ENCODE measurements at regions not wholly inside any gene's neighbourhood (a gene's known extent, or its start where the extent isn't known, plus 50 kb on each side); places are given as distances from the start of the nearest gene placed in this dataset.

DNA sequence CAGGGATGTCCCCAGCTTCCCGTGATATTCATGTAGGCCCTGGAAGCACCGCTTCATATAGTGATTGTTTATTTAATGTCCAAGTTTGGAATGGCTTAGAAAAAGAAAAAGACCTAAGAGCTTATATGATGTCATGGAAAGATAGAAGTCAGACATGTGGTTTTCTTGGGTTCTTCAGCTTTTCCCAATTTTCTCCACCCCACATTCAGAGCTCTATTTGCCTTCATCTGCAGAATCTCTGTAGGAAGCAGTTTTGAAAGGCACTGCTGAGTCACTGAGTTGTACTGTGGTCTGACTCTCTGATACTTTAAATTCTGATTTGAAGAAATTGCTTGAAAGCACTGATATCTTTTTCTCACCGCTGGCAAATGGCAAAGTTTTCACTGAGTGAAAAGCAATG lies 120.6 kb upstream of the EDNRA start:
- DNase-seq (ENCODE audit: low spot score), result no peak

- no peak for DNase-seq (ENCODE audit: low spot score)
Observed at GRCh38 chr4:147361726-147362125, 119.2 kb upstream of the EDNRA start.

- DNase-seq (ENCODE audit: low spot score), result no peak
Observed at GRCh38 chr4:147362938-147363337, 118.0 kb upstream of the EDNRA start.

GRCh38 chr4:147363514-147363913 lies 117.4 kb upstream of the EDNRA start:
- no peak for DNase-seq (ENCODE audit: low spot score)

DNA sequence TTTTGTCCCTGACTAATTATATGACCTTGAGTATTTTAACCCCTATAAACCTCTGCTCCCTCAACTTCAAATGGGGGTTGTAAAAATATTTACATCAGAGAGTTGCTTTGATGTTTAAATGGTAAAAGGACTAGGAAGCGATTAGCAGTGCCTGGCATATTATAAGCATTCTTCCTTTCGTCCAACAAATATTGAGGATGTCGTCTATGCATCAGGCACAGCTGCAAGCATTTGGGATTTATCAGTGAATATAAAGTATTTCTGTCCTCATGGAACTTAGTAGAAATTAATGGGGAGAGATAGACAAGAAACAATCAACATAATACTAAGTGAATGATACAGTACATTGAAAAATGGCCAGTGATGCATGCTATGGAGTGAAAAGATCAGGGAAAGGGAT lies 115.5 kb upstream of the EDNRA start:
- DNase-seq (ENCODE audit: low spot score), result no peak

- no peak for DNase-seq (ENCODE audit: low spot score)
Observed at GRCh38 chr4:147366164-147366563, 114.7 kb upstream of the EDNRA start.

GRCh38 chr4:147367891-147368290 lies 113.0 kb upstream of the EDNRA start:
- no peak for DNase-seq (ENCODE audit: low spot score)

DNA sequence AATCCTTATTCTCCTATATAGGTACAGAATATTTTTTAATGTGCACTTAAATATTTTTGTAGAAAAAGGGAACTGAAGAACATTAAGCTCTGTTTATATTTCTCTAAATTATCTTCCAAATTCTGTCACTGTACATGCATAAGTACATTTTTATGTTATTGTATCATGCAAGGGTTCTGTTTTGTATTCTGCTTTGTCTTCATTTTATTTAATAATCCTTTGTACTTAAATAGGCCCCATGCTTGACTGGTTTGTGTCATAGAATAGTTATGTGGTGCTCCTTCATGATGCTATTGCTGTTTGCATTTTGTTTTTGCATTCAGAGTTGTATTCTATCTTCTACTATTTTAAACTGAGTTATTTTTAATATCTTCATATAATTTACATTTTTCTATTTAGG lies 111.9 kb upstream of the EDNRA start:
- DNase-seq (ENCODE audit: low spot score), result no peak

- no peak for DNase-seq (ENCODE audit: low spot score)
Observed at GRCh38 chr4:147370473-147370872, 110.4 kb upstream of the EDNRA start.

GRCh38 chr4:147370881-147371280 lies 110.0 kb upstream of the EDNRA start:
- DNase-seq (ENCODE audit: low spot score), result no peak

- no peak for DNase-seq (ENCODE audit: low spot score)
Observed at GRCh38 chr4:147371661-147372060, 109.2 kb upstream of the EDNRA start.

GRCh38 chr4:147378780-147379179 lies 102.1 kb upstream of the EDNRA start:
- DNase-seq (ENCODE audit: low spot score), result no peak

- DNase-seq (ENCODE audit: low spot score), result no peak
Observed at GRCh38 chr4:147381749-147382148, 99.1 kb upstream of the EDNRA start.

DNA sequence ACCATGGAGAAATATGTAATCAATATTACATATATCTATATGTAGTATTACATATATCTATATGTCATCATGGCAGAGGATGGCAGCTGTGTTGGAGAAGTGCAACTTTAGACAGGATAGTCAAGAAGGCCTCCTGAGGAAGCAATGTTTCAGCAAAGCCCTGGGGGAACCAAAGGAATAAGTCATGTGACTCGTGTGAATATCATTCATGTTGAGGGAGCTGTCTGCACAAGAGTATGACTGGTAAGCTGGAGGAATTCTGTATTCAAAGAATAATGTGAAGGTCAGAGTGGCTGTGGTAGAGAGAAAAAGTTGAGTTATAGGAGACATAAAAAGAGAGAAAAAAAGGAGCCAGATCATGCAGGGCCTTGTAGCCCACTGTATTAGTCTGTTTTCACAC lies 92.9 kb upstream of the EDNRA start:
- no peak for DNase-seq (ENCODE audit: low spot score)

DNA sequence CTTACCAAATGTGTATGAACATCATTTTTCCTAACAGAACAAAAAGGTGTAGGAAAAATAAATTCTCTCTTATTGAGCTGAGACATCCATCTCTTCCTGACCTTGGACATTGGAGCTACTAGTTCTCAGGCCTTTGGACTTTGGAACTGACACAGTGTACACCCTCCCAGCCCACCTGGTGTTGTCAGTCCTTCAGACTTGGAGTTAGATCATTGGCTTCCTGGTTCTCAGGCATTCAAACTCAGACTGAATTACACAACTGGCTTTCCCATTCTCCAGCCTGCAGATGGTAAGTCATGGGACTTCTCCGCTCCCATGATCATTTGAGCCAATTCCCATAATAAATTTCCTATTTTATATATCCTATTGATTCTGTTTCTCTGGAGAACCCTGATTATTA lies 84.8 kb upstream of the EDNRA start:
- DNase-seq (ENCODE audit: low spot score), result no peak

DNA sequence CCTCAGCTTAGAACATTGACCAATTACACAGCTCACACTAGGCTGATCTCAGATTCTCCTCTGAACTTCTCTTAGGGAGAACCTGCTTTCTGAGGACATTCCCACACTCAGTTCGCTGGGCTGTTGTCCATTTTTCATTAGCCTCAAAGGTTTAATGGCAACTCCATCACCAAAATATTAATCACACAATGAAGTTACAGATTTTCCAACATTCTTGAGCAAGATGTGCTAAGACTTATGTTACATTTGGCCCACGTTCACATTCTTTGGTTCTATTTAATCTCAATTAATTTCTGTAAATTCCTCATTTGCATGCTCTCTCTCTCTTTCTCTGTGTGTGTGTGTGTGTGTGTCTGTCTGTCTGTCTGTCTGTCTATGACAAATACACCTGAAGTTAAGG lies 82.3 kb upstream of the EDNRA start:
- no peak for DNase-seq (ENCODE audit: low spot score)

DNA sequence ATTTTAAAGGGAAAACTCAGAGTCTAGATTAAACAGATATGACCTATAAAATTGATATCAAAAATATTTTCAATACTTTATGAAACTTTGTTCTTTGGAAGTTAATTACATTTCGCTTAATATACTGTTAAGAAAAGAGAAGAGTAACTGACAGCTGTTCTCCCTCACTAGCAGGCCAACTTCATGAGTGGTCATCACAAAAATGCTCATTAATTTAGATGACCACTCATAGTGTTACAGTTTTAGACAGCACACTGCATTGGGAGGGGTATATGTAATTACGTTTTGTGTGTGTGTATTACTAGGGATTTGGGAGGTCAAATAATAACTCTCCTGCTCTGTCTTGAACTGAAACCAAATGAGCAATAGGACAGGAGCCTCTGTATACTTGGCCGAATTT lies 80.2 kb upstream of the EDNRA start:
- no peak for DNase-seq (ENCODE audit: low spot score)

DNA sequence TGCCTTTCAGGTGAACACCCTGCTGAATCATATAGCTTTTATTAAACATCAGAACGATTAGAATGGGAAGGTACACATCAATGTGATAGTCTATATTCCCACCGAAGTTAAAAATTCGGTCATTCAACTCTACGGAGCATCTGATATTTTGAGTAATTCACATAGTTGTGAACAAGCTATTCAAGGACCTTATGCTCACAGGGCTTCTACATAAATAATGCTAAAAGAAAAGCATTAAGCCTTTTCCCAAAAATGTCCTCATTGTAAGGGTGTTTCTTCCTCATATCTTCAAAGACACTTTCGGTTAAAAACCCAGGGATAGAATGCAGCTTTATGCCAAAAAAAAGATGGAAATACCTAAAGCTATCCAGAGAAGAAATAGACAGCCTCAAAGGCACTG lies 79.7 kb upstream of the EDNRA start:
- no peak for DNase-seq (ENCODE audit: low spot score)

DNA sequence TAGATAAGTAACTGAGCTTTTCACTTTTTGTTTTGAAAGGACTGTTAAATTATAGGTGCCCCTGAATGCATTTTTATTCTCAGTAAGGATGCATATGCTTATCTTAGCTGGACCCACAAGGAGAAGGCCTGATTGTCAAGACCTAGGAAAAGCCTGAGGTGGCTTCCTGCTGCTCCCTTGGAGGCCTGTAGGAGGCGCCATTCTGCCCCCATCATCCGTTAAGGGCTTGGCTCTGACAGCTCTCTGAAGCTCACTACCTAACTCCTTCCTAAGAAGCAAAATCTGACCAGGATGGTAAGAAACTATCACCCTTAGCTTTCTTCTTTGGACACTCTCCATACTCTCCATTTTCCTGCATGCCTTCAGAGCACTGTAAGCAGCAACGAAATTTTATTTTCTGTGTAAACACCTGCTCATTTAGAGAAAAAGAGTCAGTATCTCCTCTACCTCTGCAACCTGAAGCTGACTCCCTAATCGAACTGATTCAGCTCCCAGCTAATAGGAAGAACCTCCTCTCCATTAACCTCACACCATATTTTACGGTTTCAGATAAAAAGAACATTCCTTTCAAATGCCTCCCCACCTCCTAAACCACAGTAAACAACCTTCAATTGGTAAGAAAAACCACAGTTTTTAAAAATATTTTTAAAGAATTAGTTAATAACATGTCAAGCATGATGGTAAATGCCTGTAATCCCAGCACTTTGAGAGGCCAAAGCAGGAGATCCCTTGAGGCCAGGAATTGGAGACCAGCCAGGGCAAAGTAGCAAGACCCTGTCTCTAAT lies 73.4 kb upstream of the EDNRA start:
- no peak for DNase-seq (ENCODE audit: low spot score)

GRCh38 chr4:147408189-147408588 lies 72.7 kb upstream of the EDNRA start:
- no peak for DNase-seq (ENCODE audit: low spot score)

DNA sequence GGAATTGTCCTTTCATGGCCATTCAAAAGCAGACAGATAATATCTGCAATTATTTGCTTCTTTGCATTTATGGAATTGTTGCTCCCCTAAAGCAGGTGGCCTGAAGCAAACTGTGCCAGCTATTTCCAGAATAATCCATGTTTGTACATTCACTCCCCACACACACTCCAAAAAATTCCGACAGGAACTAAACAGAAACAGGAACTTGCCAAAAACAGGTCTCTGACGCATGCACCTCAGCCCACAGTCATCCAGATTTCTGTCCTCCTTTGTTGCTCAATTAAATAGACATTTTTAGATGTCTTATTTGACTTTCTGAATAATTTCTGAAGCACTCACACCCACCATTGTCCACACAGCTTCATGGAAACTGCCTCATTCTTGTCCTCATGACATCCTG lies 71.5 kb upstream of the EDNRA start:
- DNase-seq (ENCODE audit: low spot score), result no peak

- no peak for DNase-seq (ENCODE audit: low spot score)
Observed at GRCh38 chr4:147418226-147418625, 62.7 kb upstream of the EDNRA start.

- no peak for DNase-seq (ENCODE audit: low spot score)
Observed at GRCh38 chr4:147421456-147421855, 59.4 kb upstream of the EDNRA start.

- DNase-seq (ENCODE audit: low spot score), result no peak
Observed at GRCh38 chr4:147423229-147423628, 57.7 kb upstream of the EDNRA start.
